Activated CD4-positive, alpha-beta memory T cell treated with anti-CD3 and anti-CD28 coated beads for 36 hours (primary cell): ENCODE measurements at regions not wholly inside any gene's neighbourhood (a gene's known extent, or its start where the extent isn't known, plus 50 kb on each side); places are given as distances from the start of the nearest gene placed in this dataset.
"Not testable (repeated sequence)": the region's sequence is repeated elsewhere in the genome, so short reads cannot be mapped to it uniquely, and the experiment has no call there.

Experiments
- CTCF ChIA-PET: fragments of 350-600 bp; sonication (Branson Sonifier 250); formaldehyde crosslinking; loops from one replicate; lab custom pipeline; 2021; ENCODE audit warnings: antibody characterized with exemption, inconsistent platforms; lab: Charles Lee
- POLR2A ChIA-PET: fragments of 350-600 bp; sonication (Branson Sonifier 250); formaldehyde crosslinking; loops from one replicate; lab custom pipeline; 2021; ENCODE audit warnings: antibody characterized with exemption; lab: Charles Lee
- DNase-seq: peaks from one replicate; pipeline ENCODE4 v3.0.0-alpha.2; 2020
- H3K27ac Mint-ChIP-seq: one replicate; pipeline ENCODE4 v1.8.0; 2021; ENCODE audit warnings: mixed read lengths
- H3K27me3 Mint-ChIP-seq: one replicate; pipeline ENCODE4 v1.8.0; 2021; ENCODE audit warnings: mixed read lengths
- H3K36me3 Mint-ChIP-seq: one replicate; pipeline ENCODE4 v1.8.0; 2021; ENCODE audit warnings: mixed read lengths
- H3K4me1 Mint-ChIP-seq: one replicate; pipeline ENCODE4 v1.8.0; 2021; ENCODE audit warnings: low read depth, mixed read lengths
- H3K4me3 Mint-ChIP-seq: one replicate; pipeline ENCODE4 v1.8.0; 2021; ENCODE audit warnings: mild to moderate bottlenecking, mixed read lengths
- H3K9me3 Mint-ChIP-seq: one replicate; pipeline ENCODE4 v1.8.0; 2021; ENCODE audit warnings: mixed read lengths
- intact Hi-C: fragments of 100-400 bp; cut with micrococcal nuclease; formaldehyde crosslinking; loops from one replicate; pipeline ENCODE4 v1.15.1; 2023

DNA sequence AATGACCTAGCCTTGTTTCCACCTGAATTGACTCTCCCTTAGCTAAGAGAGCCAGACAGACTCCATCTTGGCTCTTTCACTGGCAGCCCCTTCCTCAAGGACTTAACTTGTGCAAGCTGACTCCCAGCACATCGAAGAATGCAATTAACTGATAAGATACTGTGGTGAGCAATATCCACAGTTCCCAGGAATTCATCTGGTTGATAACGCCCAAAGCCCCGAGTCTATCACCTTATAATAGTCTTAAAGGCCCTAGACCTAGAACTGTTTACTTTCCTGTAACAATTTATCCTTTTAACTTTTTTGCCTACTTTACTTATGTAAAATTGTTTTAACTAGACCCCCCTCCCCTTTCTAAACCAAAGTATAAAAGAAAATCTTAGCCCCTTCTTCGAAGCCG lies 130.1 kb upstream of the ROPN1B start:
- H3K27ac Mint-ChIP-seq, H3K9me3 Mint-ChIP-seq, DNase-seq, intact Hi-C loops, H3K27me3 Mint-ChIP-seq, H3K36me3 Mint-ChIP-seq, CTCF ChIA-PET, H3K4me3 Mint-ChIP-seq, POLR2A ChIA-PET, H3K4me1 Mint-ChIP-seq: not testable (repeated sequence)

DNA sequence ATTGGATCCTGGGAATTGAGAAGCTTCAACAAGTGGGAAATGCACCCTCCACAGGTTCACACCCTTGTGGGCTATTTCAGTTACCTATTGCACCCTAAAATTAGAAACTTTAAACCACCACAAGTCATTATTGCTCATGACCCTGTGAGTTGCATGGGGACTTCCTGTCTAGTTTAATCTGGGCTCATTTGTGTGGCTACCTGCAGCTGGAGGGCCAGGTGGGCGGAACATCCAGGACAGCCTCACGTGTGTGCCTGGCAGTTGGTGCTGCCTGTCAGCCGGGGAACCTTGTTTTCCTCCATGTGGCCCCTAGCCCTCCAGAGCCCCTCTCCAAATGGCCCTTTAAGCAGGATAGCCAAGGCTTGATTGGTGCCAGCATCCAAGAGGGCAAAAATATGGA lies 128.5 kb upstream of the ROPN1B start:
- POLR2A ChIA-PET, intact Hi-C loops, H3K4me1 Mint-ChIP-seq, H3K36me3 Mint-ChIP-seq, H3K27ac Mint-ChIP-seq, CTCF ChIA-PET, H3K9me3 Mint-ChIP-seq, DNase-seq, H3K27me3 Mint-ChIP-seq, H3K4me3 Mint-ChIP-seq: not testable (repeated sequence)

DNA sequence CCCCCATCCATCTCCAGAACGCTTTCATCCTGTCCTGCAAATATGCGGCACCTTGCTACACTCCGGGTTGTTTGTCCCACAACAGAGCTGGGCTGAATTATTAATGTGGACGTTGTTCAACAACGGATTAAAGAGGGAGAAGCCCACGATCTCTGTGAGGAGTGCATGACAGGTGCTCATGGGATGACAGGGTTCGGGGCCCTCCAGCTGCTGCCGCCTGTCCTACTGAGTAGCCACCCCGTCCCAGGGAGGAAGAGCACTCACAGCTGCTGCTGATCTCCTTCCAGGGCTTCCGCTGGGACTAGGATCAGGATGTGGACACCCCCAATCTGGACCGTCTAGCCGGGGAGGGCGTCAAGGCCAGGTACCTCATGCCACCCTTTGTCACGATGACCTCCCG lies 121.0 kb upstream of the ROPN1B start:
- intact Hi-C loops, H3K9me3 Mint-ChIP-seq, H3K36me3 Mint-ChIP-seq, H3K4me3 Mint-ChIP-seq, H3K4me1 Mint-ChIP-seq, POLR2A ChIA-PET, DNase-seq, CTCF ChIA-PET, H3K27ac Mint-ChIP-seq, H3K27me3 Mint-ChIP-seq: not testable (repeated sequence)

DNA sequence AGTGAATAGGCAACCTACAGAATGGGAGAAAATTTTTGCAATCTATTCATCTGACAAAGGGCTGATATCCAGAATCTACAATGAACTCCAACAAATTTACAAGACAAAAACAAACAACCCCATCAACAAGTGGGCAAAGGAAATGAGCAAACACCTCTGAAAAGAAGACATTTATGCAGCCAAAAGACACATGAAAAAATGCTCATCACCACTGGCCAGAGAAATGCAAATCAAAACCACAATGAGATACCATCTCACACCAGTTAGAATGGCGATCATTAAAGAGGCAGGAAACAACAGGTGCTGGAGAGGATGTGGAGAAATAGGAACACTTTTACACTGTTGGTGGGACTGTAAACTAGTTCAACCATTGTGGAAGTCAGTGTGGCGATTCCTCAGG lies 114.0 kb upstream of the ROPN1B start:
- H3K27me3 Mint-ChIP-seq, H3K27ac Mint-ChIP-seq, H3K4me1 Mint-ChIP-seq, H3K4me3 Mint-ChIP-seq, CTCF ChIA-PET, H3K36me3 Mint-ChIP-seq, H3K9me3 Mint-ChIP-seq, intact Hi-C loops, DNase-seq, POLR2A ChIA-PET: not testable (repeated sequence)

DNA sequence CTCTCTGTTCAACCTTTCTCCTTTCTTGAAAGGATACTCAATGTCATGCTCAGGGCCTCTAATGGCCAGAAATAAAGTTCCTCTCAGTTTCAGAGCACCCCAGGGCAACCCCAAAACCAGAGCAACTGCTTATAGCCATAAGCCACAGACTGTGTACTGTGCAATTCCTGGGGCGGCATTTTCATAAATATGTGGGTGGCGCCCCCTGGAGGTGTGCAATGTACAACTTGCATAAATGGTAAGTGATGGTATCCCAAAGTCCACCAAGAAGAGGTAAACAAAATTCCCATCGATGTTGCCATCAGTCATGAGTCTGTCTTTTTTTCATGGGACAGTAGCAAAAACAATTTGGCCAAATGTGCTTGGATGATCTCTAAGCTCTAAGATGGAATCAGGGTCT lies 108.4 kb upstream of the ROPN1B start:
- CTCF ChIA-PET, H3K27ac Mint-ChIP-seq, H3K27me3 Mint-ChIP-seq, H3K4me1 Mint-ChIP-seq, H3K4me3 Mint-ChIP-seq, H3K36me3 Mint-ChIP-seq, POLR2A ChIA-PET, H3K9me3 Mint-ChIP-seq: not testable (repeated sequence)
- intact Hi-C loops: loop anchor here (5.0 kb wide), 1 partner anchor 93 kb away; no protein-coding TSS in a partner anchor
- DNase-seq: peak; percentile 18

DNA sequence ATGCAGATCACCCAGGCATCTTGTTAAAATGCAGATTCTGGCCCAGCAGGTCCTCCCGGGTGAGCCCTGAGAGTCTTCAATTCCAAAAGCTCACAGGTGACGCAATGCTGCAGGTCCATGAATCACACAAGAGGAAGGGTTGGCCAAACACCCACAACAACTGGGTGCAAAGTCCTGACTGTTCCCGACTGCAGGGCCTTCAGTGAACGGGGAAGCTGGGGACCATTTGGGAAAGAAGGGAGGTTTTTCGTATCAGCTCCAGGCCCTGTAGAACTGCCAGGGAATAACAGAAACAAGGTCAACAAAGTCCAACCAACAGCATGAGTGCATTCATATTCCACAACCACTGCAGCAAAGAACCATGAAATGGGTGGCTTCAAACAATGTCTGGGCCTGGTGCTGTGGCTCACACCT lies 106.1 kb upstream of the ROPN1B start:
- POLR2A ChIA-PET, H3K36me3 Mint-ChIP-seq, DNase-seq, CTCF ChIA-PET, H3K9me3 Mint-ChIP-seq, H3K27me3 Mint-ChIP-seq, H3K4me3 Mint-ChIP-seq, H3K4me1 Mint-ChIP-seq, H3K27ac Mint-ChIP-seq: not testable (repeated sequence)
- intact Hi-C loops: loop anchor here (5.0 kb wide), 1 partner anchor 96 kb away; no protein-coding TSS in a partner anchor

DNA sequence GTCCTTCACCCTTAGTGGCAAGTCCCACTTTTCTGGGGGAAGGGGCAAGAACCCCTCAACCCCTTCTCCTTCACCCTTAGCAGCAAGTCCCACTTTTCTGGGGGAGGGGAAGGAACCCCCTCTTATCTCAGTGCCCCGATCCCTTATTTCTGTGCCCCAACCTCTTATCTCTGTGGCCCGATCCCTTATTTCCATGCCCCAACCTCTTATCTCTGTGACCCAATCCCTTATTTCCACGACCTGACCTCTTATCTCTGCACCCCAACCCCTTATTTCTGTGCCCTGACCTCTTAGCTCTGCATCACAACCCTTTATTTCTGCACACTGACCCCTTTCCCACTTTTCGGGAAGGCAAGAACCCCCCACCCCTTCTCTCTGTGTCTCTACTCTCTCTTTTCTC lies 104.4 kb upstream of the ROPN1B start:
- intact Hi-C loops: loop anchor here (5.0 kb wide), 1 partner anchor 97 kb away; no protein-coding TSS in a partner anchor
- POLR2A ChIA-PET, H3K9me3 Mint-ChIP-seq, H3K36me3 Mint-ChIP-seq, DNase-seq, H3K27ac Mint-ChIP-seq, H3K4me3 Mint-ChIP-seq, H3K4me1 Mint-ChIP-seq, CTCF ChIA-PET, H3K27me3 Mint-ChIP-seq: not testable (repeated sequence)

DNA sequence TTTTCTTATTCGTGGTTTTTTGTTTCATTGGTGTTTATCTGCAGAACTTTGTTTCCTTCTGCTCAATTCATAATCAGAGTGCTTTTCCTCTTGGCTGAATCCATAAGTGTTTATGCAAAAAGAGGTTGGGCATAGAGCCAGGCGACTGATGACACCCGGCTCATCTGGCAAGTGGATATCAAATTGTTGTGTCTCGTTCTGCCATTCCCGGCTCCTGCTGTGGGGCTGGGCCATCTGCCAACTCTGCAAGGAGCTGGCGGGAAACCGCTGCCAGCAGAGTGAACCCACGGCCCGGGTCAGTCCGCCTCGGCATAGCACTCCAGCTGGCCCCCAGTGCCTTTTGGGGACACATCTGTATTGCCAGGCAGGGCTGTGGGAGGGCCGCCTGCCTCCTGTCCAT lies 83.0 kb upstream of the ROPN1B start:
- Mint-ChIP-seq H3K36me3 (peaks cover 15% of the 10 kb centered on the region), H3K9me3 (peaks cover 35% of the 10 kb centered on the region)
- H3K4me3 Mint-ChIP-seq, POLR2A ChIA-PET, DNase-seq, H3K27me3 Mint-ChIP-seq, H3K4me1 Mint-ChIP-seq, CTCF ChIA-PET, intact Hi-C loops, H3K27ac Mint-ChIP-seq: not testable (repeated sequence)

DNA sequence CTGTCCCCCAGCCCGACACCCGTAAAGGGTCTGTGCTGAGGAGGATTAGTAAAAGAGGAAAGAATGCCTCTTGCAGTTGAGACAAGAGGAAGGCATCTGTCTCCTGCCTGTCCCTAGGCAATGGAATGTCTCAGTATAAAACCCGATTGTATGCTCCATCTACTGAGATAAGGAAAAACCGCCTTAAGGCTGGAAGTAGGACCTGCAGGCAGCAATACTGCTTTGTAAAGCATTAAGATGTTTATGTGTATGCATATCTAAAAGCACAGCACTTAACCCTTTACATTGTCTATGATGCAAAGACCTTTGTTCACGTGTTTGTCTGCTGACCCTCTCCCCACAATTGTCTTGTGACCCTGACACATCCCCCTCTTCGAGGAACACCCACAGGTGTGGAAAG lies 69.8 kb upstream of the ROPN1B start:
- CTCF ChIA-PET, H3K9me3 Mint-ChIP-seq, POLR2A ChIA-PET, DNase-seq, H3K4me3 Mint-ChIP-seq, H3K36me3 Mint-ChIP-seq, H3K27me3 Mint-ChIP-seq, intact Hi-C loops, H3K4me1 Mint-ChIP-seq, H3K27ac Mint-ChIP-seq: not testable (repeated sequence)

DNA sequence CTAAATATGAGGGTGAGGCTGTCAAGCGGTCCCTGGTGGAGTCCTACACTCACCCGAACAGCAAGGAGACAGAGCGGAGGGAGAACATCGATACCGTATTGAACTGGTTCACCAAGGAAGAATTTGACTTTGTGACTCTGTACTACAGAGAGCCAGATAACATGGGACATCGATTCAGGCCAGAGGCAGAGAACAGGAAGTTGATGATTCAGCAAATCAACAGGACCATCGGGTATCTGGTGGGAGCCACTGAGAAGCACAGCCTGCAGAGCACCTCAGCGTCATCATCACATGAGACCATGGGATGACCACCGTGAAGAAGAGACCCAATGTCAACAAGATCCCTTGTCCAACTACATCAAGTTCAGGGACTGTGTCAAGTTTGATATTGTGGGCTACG lies 67.5 kb upstream of the ROPN1B start:
- DNase-seq, H3K27ac Mint-ChIP-seq, intact Hi-C loops, H3K27me3 Mint-ChIP-seq, CTCF ChIA-PET, H3K9me3 Mint-ChIP-seq, H3K4me3 Mint-ChIP-seq, POLR2A ChIA-PET, H3K36me3 Mint-ChIP-seq, H3K4me1 Mint-ChIP-seq: not testable (repeated sequence)

DNA sequence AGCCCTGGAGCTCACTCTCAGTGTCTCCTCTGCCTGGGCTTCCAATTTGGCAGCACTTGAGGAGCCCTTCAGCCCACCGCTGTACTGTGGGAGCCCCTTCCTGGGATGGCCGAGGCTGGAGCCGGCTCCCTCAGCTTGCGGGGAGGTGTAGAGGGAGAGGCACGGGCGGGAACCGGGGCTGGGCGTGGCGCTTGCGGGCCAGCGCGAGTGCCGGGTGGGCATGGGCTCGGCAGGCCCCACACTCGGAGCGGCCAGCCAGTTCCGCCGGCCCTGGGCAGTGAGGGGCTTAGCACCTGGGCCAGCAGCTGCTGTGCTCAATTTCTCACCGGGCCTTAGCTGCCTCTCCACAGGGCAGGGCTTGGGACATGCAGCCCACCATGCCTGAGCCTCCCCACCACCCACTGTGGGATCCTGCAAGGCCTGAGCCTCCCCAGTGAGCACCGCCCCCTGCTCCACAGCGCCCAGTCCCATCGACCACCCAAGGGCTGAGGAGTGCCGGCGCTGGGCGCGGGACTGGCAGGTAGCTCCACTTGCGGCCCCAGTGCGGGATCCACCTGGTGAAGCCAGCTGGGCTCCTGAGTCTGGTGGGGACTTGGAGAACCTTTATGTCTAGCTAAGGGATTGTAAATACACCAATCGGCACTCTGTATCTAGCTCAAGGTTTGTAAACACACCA lies 65.1 kb upstream of the ROPN1B start:
- H3K9me3 Mint-ChIP-seq, POLR2A ChIA-PET, DNase-seq, H3K4me1 Mint-ChIP-seq, H3K4me3 Mint-ChIP-seq, H3K36me3 Mint-ChIP-seq, H3K27ac Mint-ChIP-seq, CTCF ChIA-PET, H3K27me3 Mint-ChIP-seq, intact Hi-C loops: not testable (repeated sequence)

DNA sequence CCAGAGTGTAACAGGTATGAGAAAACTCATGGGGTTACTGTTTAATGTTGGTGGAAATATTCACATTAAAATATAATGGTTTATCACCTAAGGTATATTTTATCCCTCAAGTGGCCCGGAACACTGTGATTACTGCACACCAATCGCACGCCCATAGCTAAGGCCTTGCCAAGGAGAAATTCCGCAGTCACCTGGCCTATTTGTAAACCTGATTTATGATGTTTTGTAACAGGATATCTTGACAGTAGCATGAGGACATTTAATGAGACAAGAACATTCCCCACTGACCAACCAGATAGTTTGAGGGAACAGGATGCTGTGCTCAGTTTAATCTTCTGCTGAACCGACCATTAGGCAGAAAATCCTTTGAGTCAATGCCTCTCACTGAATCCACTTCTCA lies 61.7 kb upstream of the ROPN1B start:
- H3K27ac Mint-ChIP-seq, H3K4me3 Mint-ChIP-seq, H3K27me3 Mint-ChIP-seq, H3K9me3 Mint-ChIP-seq, CTCF ChIA-PET, intact Hi-C loops, H3K4me1 Mint-ChIP-seq, POLR2A ChIA-PET, H3K36me3 Mint-ChIP-seq, DNase-seq: not testable (repeated sequence)

DNA sequence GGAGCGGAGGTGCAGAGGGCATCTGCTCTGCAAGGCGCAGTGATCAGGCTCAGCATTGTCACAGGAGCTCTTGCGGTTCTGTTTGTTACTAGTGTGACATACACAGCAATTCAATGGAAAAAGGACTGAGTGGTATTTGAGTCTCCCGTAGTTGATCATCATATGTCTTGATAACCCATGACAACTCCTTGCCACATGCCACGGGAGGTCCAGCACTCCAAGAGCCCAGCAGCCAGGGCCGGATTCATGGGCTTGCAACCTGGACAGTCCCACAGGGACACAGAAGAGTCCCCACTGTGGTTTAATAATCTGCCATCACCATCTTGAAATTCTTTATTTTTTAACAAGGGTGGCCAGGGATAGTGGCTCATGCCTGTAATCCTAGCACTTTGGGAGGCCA lies 58.1 kb upstream of the ROPN1B start:
- DNase-seq, H3K36me3 Mint-ChIP-seq, H3K4me1 Mint-ChIP-seq, H3K27me3 Mint-ChIP-seq, intact Hi-C loops, POLR2A ChIA-PET, H3K9me3 Mint-ChIP-seq, CTCF ChIA-PET, H3K4me3 Mint-ChIP-seq, H3K27ac Mint-ChIP-seq: not testable (repeated sequence)
